ENCODE measurements at regions not wholly inside any gene's neighbourhood (a gene's known extent, or its start where the extent isn't known, plus 50 kb on each side); places are given as distances from the start of the nearest gene placed in this dataset.

GRCh38 chr1:194537521-194537920 is 1351.1 kb upstream of the B3GALT2 start:
- H3K27ac ChIP-seq (ENCODE audit: extremely low read depth, low read depth, low read length): no peak overlapping the region
- ChIA-PET CTCF (ENCODE audit: low intra/inter-chr PET ratio) (no interaction called here), POLR2A (no interaction called here)
- no peak for ATAC-seq
- no peaks in the 10 kb centered on the region for H3K4me1 ChIP-seq (replicated peaks in 1 of 2; ENCODE audit: control insufficient read depth in 2 of 2, insufficient read depth in 2 of 2, low read length in 2 of 2)
- H3K9ac ChIP-seq (ENCODE audit: insufficient read depth in 1 of 2, low read depth in 2 of 2, low read length in 2 of 2): no peak overlapping the region
- TF ChIP-seq NR2F6 (CRISPR knock-in tag; IDR thresholded peaks at IDR 0.05) (no peak), ERF (CRISPR knock-in tag; IDR thresholded peaks at IDR 0.05) (no peak), ZNF507 (tag; conservative IDR thresholded peaks at IDR 0.05) (no peak), NFIC (IDR thresholded peaks at IDR 0.05) (no peak), MIER1 (IDR thresholded peaks at IDR 0.05; ENCODE audit: low read depth) (no peak), CREBBP (IDR thresholded peaks at IDR 0.05; ENCODE audit: low read depth, low read length) (no peak), THAP7 (CRISPR knock-in tag; IDR thresholded peaks at IDR 0.05) (no peak), COPS2 (conservative IDR thresholded peaks at IDR 0.05) (no peak), KDM1A (IDR thresholded peaks at IDR 0.05) (no peak), KAT2B (IDR thresholded peaks at IDR 0.05; ENCODE audit: low read depth, low read length) (no peak), HDGF (IDR thresholded peaks at IDR 0.05) (no peak), ETV5 (CRISPR knock-in tag; IDR thresholded peaks at IDR 0.05; ENCODE audit: low read depth) (no peak), ZBTB43 (CRISPR knock-in tag; IDR thresholded peaks at IDR 0.05) (no peak), ZNF79 (CRISPR knock-in tag; IDR thresholded peaks at IDR 0.05; ENCODE audit: low read depth) (no peak), SMARCC2 (IDR thresholded peaks at IDR 0.05; ENCODE audit: low read depth) (no peak), ZNF347 (CRISPR knock-in tag; IDR thresholded peaks at IDR 0.05; ENCODE audit: low read depth) (no peak), TCF7L2 (IDR thresholded peaks at IDR 0.05; ENCODE audit: low read depth, low read length) (no peak), NFIX (CRISPR knock-in tag; IDR thresholded peaks at IDR 0.05; ENCODE audit: low read depth) (no peak), STAT6 (CRISPR knock-in tag; IDR thresholded peaks at IDR 0.05) (no peak)
- no peak for DNase-seq (ENCODE audit: extremely low read depth in 1 of 4, low spot score in 3 of 4)
- no peaks in the 10 kb centered on the region for H3K36me3 ChIP-seq (ENCODE audit: control insufficient read depth, insufficient read depth, low read length)
- no peaks in the 10 kb centered on the region for H4K20me1 ChIP-seq (replicated peaks; ENCODE audit: control insufficient read depth, insufficient read depth, low read length)
- H3K9me3 ChIP-seq (replicated peaks; ENCODE audit: control insufficient read depth, insufficient read depth, low read depth, low read length): peaks cover 3% of the 10 kb centered on the region
- in situ Hi-C loops (cut with MboI) (no loop called here), intact Hi-C loops (cut with micrococcal nuclease) (no loop called here)
- no peak overlapping the region for H3K4me3 ChIP-seq
- FAIRE-seq: no peak
- BruUV-seq (replicated peaks): no TSS peak
- H3K27me3 ChIP-seq (ENCODE audit: control insufficient read depth in 2 of 2, insufficient read depth in 2 of 2, low read length in 2 of 2): no peaks in the 10 kb centered on the region
- no peak overlapping the region for H3K4me2 ChIP-seq (ENCODE audit: insufficient read depth, low read length)
- H2AFZ ChIP-seq (ENCODE audit: low read depth, low read length): no peak overlapping the region
- no peaks in the 10 kb centered on the region for H3K9me1 ChIP-seq (ENCODE audit: control insufficient read depth, insufficient read depth, low read length)
- H3K79me2 ChIP-seq (ENCODE audit: control insufficient read depth, insufficient read depth, low read length): no peaks in the 10 kb centered on the region

Measured in K562 (cell line).